Thyroid gland (tissue), 4 donors: ENCODE measurements at regions not wholly inside any gene's neighbourhood (a gene's known extent, or its start where the extent isn't known, plus 50 kb on each side); places are given as distances from the start of the nearest gene placed in this dataset.

ENCODE experiments used
- CTCF ChIP-seq, 6 experiments: fragments of 200-600 bp in 3 of 6; fragments of 450-650 bp in 3 of 6; sonication (generic) in 3 of 6; IDR thresholded peaks; one replicate each; pipeline ENCODE4 v1.5.1; 2016 to 2019; ENCODE audit warnings: antibody characterized with exemption in 6 of 6, mild to moderate bottlenecking in 2 of 6, inconsistent platforms in 1 of 6, moderate library complexity in 1 of 6
- POLR2A ChIP-seq, 2 donors: fragments of 450-650 bp; IDR thresholded peaks; one replicate each; pipeline ENCODE4 v1.6.1; 2017; ENCODE audit warnings: antibody characterized with exemption in 2 of 2, mild to moderate bottlenecking in 2 of 2, moderate library complexity in 1 of 2

- TF ChIP-seq CTCF (IDR thresholded peaks at IDR 0.05) (no peak), POLR2A (IDR thresholded peaks at IDR 0.05) (no peak)
These were observed 443.9 kb downstream of the BUD13 start for GRCh38 chr11:116328851-116329250.
